ENCODE measurements at regions not wholly inside any gene's neighbourhood (a gene's known extent, or its start where the extent isn't known, plus 50 kb on each side); places are given as distances from the start of the nearest gene placed in this dataset.

DNA sequence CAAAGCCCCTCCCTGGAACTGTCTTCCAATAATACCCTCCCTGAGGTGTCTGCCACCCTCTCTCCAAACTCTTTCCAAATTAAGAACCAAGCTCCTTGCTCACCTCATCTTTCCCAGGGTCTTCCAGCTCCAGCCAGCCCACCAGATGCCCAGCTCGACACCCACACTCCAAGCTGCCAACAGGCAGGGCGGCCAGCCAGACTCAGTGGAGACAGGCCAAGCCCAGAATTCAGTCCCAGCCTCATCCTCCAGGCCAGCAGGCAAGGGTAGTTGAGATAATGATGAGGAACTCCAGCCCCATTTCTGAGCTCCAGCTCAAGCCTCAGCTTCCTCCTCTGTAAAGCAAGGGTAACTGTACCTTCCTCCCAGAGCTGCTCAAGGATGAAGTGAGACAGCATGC, 132.9 kb downstream of the CHST1 start:
- Histone ChIP-seq H3K9ac (no peak overlapping the region), H3K4me1 (ENCODE audit: control insufficient read depth in 1 of 2, insufficient read depth in 2 of 2, low read depth in 1 of 2, low read length in 1 of 2) (no peaks in the 10 kb centered on the region), H3K4me2 (no peak overlapping the region), H4K20me1 (ENCODE audit: insufficient read depth) (no peaks in the 10 kb centered on the region), H3K9me3 (no peaks in the 10 kb centered on the region), H3K36me3 (replicated peaks in 1 of 2; ENCODE audit: control insufficient read depth in 1 of 2, insufficient read depth in 2 of 2, low read length in 1 of 2) (no peaks in the 10 kb centered on the region), H3K4me3 (ENCODE audit: low read depth in 2 of 2, low read length in 1 of 2) (no peak overlapping the region), H3K27me3 (ENCODE audit: insufficient read depth) (peaks cover 12% of the 10 kb centered on the region; the same call in 1 of the 2 replicates), H3K27ac (ENCODE audit: low read depth in 2 of 2, low read length in 1 of 2) (no peak overlapping the region), H2AFZ (ENCODE audit: low read depth) (no peak overlapping the region), H3F3A (replicated peaks; ENCODE audit: insufficient read depth) (no peaks in the 10 kb centered on the region), H3K79me2 (ENCODE audit: insufficient read depth) (no peaks in the 10 kb centered on the region), H3K9me2 (no peaks in the 10 kb centered on the region)
- no peak for TF ChIP-seq MEF2A (IDR thresholded peaks at IDR 0.05; ENCODE audit: borderline replicate concordance, low read depth)
- TF ChIP-seq TEAD4 (IDR thresholded peaks at IDR 0.05; ENCODE audit: borderline replicate concordance, insufficient read depth): no peak
- no peak for DNase-seq
- POLR2A ChIA-PET: no interaction called here
- CTCF ChIA-PET: interaction anchor here (0.7 to 2.7 kb wide), 3 partner anchors 122 to 162 kb away, joined by 3 to 8 read pairs (median 5); no protein-coding TSS in a partner anchor
- 10% methylated on average over 2 of the region's 2 CpGs for WGBS (ENCODE audit: low lambda C conversion rate)

GRCh38 chr11:45530776-45531175, 134.6 kb downstream of the CHST1 start:
- Histone ChIP-seq H3K27me3 (ENCODE audit: insufficient read depth) (peaks cover 15% of the 10 kb centered on the region; the same call in 1 of the 2 replicates), H3K79me2 (ENCODE audit: insufficient read depth) (no peaks in the 10 kb centered on the region), H3K27ac (ENCODE audit: low read depth in 2 of 2, low read length in 1 of 2) (no peak overlapping the region), H3K9me3 (no peaks in the 10 kb centered on the region), H3K4me2 (no peak overlapping the region), H3K36me3 (replicated peaks in 1 of 2; ENCODE audit: control insufficient read depth in 1 of 2, insufficient read depth in 2 of 2, low read length in 1 of 2) (no peaks in the 10 kb centered on the region), H3K9ac (no peak overlapping the region), H3F3A (replicated peaks; ENCODE audit: insufficient read depth) (no peaks in the 10 kb centered on the region), H4K20me1 (ENCODE audit: insufficient read depth) (no peaks in the 10 kb centered on the region), H3K4me3 (ENCODE audit: low read depth in 2 of 2, low read length in 1 of 2) (no peak overlapping the region), H3K4me1 (ENCODE audit: control insufficient read depth in 1 of 2, insufficient read depth in 2 of 2, low read depth in 1 of 2, low read length in 1 of 2) (no peaks in the 10 kb centered on the region), H2AFZ (ENCODE audit: low read depth) (no peak overlapping the region), H3K9me2 (no peaks in the 10 kb centered on the region)
- DNase-seq: no peak
- CTCF ChIA-PET: no interaction called here
- TF ChIP-seq FOXJ3 (CRISPR knock-in tag; IDR thresholded peaks at IDR 0.05) (no peak), RFX5 (IDR thresholded peaks at IDR 0.05; ENCODE audit: low read length) (no peak), USF1 (IDR thresholded peaks at IDR 0.05; ENCODE audit: borderline replicate concordance, low read depth) (no peak), TEAD4 (IDR thresholded peaks at IDR 0.05; ENCODE audit: borderline replicate concordance, insufficient read depth) (no peak), MEF2A (IDR thresholded peaks at IDR 0.05; ENCODE audit: borderline replicate concordance, low read depth) (no peak), TCF12 (IDR thresholded peaks at IDR 0.05) (no peak), POLR2AphosphoS5 (IDR thresholded peaks at IDR 0.05; ENCODE audit: low read depth, low read length) (no peak), FOSL2 (IDR thresholded peaks at IDR 0.05; ENCODE audit: borderline replicate concordance, low read depth) (no peak), RXRA (IDR thresholded peaks at IDR 0.05; ENCODE audit: borderline replicate concordance, low read depth) (no peak), SMC3 (IDR thresholded peaks at IDR 0.05; ENCODE audit: low read depth, low read length) (no peak), REST (IDR thresholded peaks at IDR 0.05; ENCODE audit: low read depth, low read length) (no peak), ELF1 (IDR thresholded peaks at IDR 0.05) (no peak), NFIC (IDR thresholded peaks at IDR 0.05; ENCODE audit: borderline replicate concordance) (no peak), RAD21 (IDR thresholded peaks at IDR 0.05; ENCODE audit: low read length) (no peak), JUND (IDR thresholded peaks at IDR 0.05) (no peak), EZH2phosphoT487 (IDR thresholded peaks at IDR 0.05; ENCODE audit: borderline replicate concordance, low read depth) (no peak), CTCF (IDR thresholded peaks at IDR 0.05) (no peak), CHD2 (IDR thresholded peaks at IDR 0.05; ENCODE audit: low read length, partially characterized antibody) (no peak)
- TF ChIP-seq, protein P1, sequence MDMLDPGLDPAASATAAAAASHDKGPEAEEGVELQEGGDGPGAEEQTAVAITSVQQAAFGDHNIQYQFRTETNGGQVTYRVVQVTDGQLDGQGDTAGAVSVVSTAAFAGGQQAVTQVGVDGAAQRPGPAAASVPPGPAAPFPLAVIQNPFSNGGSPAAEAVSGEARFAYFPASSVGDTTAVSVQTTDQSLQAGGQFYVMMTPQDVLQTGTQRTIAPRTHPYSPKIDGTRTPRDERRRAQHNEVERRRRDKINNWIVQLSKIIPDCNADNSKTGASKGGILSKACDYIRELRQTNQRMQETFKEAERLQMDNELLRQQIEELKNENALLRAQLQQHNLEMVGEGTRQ (IDR thresholded peaks at IDR 0.05; ENCODE audit: borderline replicate concordance, low read depth, low read length): no peak
- TF ChIP-seq, protein P2, sequence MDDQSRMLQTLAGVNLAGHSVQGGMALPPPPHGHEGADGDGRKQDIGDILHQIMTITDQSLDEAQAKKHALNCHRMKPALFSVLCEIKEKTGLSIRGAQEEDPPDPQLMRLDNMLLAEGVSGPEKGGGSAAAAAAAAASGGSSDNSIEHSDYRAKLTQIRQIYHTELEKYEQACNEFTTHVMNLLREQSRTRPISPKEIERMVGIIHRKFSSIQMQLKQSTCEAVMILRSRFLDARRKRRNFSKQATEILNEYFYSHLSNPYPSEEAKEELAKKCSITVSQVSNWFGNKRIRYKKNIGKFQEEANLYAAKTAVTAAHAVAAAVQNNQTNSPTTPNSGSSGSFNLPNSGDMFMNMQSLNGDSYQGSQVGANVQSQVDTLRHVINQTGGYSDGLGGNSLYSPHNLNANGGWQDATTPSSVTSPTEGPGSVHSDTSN (IDR thresholded peaks at IDR 0.05): no peak
- 43% methylated on average over 6 of the region's 6 CpGs for WGBS (ENCODE audit: low lambda C conversion rate)
- POLR2A ChIA-PET: no interaction called here
